PC-3 (cell line): ENCODE measurements at regions not wholly inside any gene's neighbourhood (a gene's known extent, or its start where the extent isn't known, plus 50 kb on each side); places are given as distances from the start of the nearest gene placed in this dataset.

Experiments used
- ATAC-seq: fragments of 200-7000 bp; cut with Tn5 transposase; 2 replicates; pipeline ENCODE4 v1.9.1; 2020; ENCODE audit warnings: mild to moderate bottlenecking, moderate library complexity
- BruUV-seq: library from RNA; stranded (reverse); fragments of 400-500 nt; replicated peaks from 2 replicates; lab custom pipeline; 2021; lab: Mats Ljungman, UMichigan
- CTCF ChIA-PET: fragments of 300-600 bp; sonication (Branson Sonifier 250); formaldehyde crosslinking; loops from one replicate; lab custom pipeline; 2022; ENCODE audit warnings: antibody characterized with exemption; lab: Charles Lee
- POLR2A ChIA-PET: fragments of 300-600 bp; sonication (Branson Sonifier 250); formaldehyde crosslinking; loops from one replicate; lab custom pipeline; 2022; ENCODE audit warnings: antibody characterized with exemption; ENCODE audit not compliant: unreplicated experiment; lab: Charles Lee
- DNase-seq: peaks from one replicate; pipeline ENCODE4 v3.0.0-alpha.2; 2015
- H2AFZ ChIP-seq: fragments of 300-600 bp; sonication (generic); 2 replicates; pipeline ENCODE4 v1.6.0; 2016; ENCODE audit warnings: antibody characterized with exemption, low read length
- H3F3A ChIP-seq: fragments of 300-600 bp; sonication (generic); one replicate; pipeline ENCODE4 v1.6.0; 2017; ENCODE audit warnings: antibody characterized with exemption, low read length, control low read depth, mild to moderate bottlenecking; ENCODE audit not compliant: unreplicated experiment
- H3K27ac ChIP-seq: fragments of 300-600 bp; sonication (generic); 2 replicates; pipeline ENCODE4 v1.5.1; 2016; ENCODE audit warnings: mild to moderate bottlenecking, low read length
- H3K27me3 ChIP-seq: fragments of 300-600 bp; sonication (generic); 2 replicates; pipeline ENCODE4 v1.6.1; 2016; ENCODE audit warnings: low read length, mixed read lengths
- H3K36me3 ChIP-seq: fragments of 300-600 bp; sonication (generic); 2 replicates; pipeline ENCODE4 v1.6.1; 2016; ENCODE audit warnings: low read depth, mixed run types, low read length, mixed read lengths
- H3K4me1 ChIP-seq: fragments of 300-600 bp; sonication (generic); 2 replicates; pipeline ENCODE4 v1.5.1; 2016; ENCODE audit warnings: low read length; ENCODE audit not compliant: insufficient read depth
- H3K4me2 ChIP-seq: fragments of 300-600 bp; sonication (generic); 2 replicates; pipeline ENCODE4 v1.6.0; 2016; ENCODE audit warnings: low read length
- H3K4me3 ChIP-seq: fragments of 300-600 bp; sonication (generic); 2 replicates; pipeline ENCODE4 v1.5.1; 2016; ENCODE audit warnings: mild to moderate bottlenecking, low read length, mixed read lengths
- H3K79me2 ChIP-seq: fragments of 300-600 bp; sonication (generic); 2 replicates; pipeline ENCODE4 v1.6.1; 2017; ENCODE audit warnings: low read length, mixed read lengths
- H3K9ac ChIP-seq: fragments of 300-600 bp; sonication (generic); 2 replicates; pipeline ENCODE4 v1.6.0; 2016; ENCODE audit warnings: mild to moderate bottlenecking, low read length
- H3K9me2 ChIP-seq: fragments of 300-600 bp; sonication (generic); replicated peaks from 2 replicates; pipeline ENCODE4 v1.6.1; 2016; ENCODE audit warnings: mixed run types, low read length, mixed read lengths
- H3K9me3 ChIP-seq: fragments of 300-600 bp; sonication (generic); 2 replicates; pipeline ENCODE4 v1.6.1; 2016; ENCODE audit warnings: low read length, mixed read lengths
- H4K20me1 ChIP-seq: fragments of 300-600 bp; sonication (generic); 2 replicates; pipeline ENCODE4 v1.6.1; 2016; ENCODE audit warnings: low read length, mixed read lengths
- EZH2 ChIP-seq: fragments of 300-600 bp; sonication (generic); IDR thresholded peaks from one replicate; pipeline ENCODE4 v1.6.1; 2017; ENCODE audit warnings: antibody characterized with exemption, mild to moderate bottlenecking, low read length; ENCODE audit not compliant: unreplicated experiment
- EZH2phosphoT487 ChIP-seq: fragments of 300-600 bp; sonication (generic); IDR thresholded peaks from 2 replicates; pipeline ENCODE4 v1.6.1; 2018; ENCODE audit warnings: mild to moderate bottlenecking, antibody characterized with exemption, low read length, borderline replicate concordance
- intact Hi-C: fragments of 100-400 bp; cut with micrococcal nuclease; formaldehyde crosslinking; loops from 2 replicates; pipeline ENCODE4 v1.9.0; 2023
- TF ChIP-seq, protein P1 (sequence below): fragments of 300-600 bp; sonication (generic); conservative IDR thresholded peaks from 2 replicates; pipeline ENCODE4 v1.5.1; 2017; ENCODE audit warnings: antibody characterized with exemption, low read depth, mild to moderate bottlenecking, low read length

DNA sequence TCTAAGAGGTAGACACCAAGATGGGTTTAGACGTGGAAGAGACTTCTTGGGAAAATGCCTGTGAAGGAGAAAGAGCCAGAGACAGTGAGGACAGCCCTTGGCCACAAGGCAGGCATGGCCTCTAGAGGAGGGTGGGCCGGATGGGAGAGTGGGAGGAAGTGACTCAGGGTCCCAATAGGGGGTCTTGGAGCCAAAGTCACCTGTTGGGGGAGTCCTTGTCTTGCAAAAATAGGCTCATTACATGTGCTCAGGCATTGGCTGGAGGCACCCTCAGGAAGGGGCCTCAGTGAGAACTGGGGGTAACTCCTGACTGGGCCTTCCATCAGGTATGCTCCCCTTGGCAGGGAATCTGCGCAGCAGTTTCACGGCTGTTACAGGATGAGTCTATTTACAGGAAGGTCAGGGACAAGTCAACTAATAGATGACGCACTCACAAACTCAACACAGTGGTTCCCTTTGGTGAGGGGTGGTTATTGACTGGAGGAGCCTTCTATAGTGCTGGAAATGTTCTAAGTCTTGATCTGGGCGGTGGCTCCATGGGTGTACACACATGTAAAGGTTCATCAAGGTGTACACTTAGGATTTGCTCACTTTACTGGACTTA lies 259.6 kb downstream of the XXYLT1 start:
- H3K27ac ChIP-seq, result no peak overlapping the region
- POLR2A ChIA-PET, result no interaction called here
- CTCF ChIA-PET, result no interaction called here

DNA sequence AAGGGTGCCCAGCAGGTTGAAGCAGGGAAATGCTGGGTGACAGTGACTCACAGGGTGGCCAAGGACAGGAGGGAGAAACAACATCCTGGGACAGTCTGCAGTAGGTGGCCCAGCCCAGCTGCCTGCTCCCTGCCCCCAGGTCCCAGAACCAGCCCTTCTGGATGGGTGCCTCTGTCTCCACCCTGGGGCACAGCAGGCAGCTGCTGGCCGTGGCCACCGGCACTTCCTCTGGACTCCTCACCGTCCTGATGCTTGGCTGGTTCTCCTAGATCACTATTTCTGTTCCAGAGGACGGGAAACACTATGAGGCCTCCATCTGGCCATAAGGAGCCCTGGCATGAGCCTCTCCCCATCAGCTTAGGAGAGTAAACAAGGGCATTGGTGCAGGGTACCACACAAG lies 258.9 kb downstream of the XXYLT1 start:
- DNase-seq, result no peak
- H3F3A ChIP-seq, result no peaks in the 10 kb centered on the region
- H3K27ac ChIP-seq, result no peak overlapping the region
- intact Hi-C loops, result no loop called here
- ChIA-PET CTCF (no interaction called here), POLR2A (no interaction called here)
- H3K9me2 ChIP-seq, result no peaks in the 10 kb centered on the region
- no TSS peak for BruUV-seq
- no peak overlapping the region for H3K4me2 ChIP-seq
- no peak overlapping the region for H2AFZ ChIP-seq
- H3K4me1 ChIP-seq, result no peaks in the 10 kb centered on the region
- H3K36me3 ChIP-seq, result no peaks in the 10 kb centered on the region
- H3K79me2 ChIP-seq, result no peaks in the 10 kb centered on the region
- no peaks in the 10 kb centered on the region for H3K9me3 ChIP-seq
- TF ChIP-seq EZH2, result no peak
- TF ChIP-seq, protein P1, sequence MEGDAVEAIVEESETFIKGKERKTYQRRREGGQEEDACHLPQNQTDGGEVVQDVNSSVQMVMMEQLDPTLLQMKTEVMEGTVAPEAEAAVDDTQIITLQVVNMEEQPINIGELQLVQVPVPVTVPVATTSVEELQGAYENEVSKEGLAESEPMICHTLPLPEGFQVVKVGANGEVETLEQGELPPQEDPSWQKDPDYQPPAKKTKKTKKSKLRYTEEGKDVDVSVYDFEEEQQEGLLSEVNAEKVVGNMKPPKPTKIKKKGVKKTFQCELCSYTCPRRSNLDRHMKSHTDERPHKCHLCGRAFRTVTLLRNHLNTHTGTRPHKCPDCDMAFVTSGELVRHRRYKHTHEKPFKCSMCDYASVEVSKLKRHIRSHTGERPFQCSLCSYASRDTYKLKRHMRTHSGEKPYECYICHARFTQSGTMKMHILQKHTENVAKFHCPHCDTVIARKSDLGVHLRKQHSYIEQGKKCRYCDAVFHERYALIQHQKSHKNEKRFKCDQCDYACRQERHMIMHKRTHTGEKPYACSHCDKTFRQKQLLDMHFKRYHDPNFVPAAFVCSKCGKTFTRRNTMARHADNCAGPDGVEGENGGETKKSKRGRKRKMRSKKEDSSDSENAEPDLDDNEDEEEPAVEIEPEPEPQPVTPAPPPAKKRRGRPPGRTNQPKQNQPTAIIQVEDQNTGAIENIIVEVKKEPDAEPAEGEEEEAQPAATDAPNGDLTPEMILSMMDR, result no peak
- no peak for TF ChIP-seq EZH2phosphoT487
- ATAC-seq, result peak; percentile 20; the same call in 1 of the 2 replicates
- H3K27me3 ChIP-seq, result no peaks in the 10 kb centered on the region
- no peak overlapping the region for H3K4me3 ChIP-seq
- no peak overlapping the region for H3K9ac ChIP-seq
- no peaks in the 10 kb centered on the region for H4K20me1 ChIP-seq

More for the DNA sequence above, 259.6 kb downstream of the XXYLT1 start:
- Histone ChIP-seq H3F3A (no peaks in the 10 kb centered on the region), H3K27me3 (no peaks in the 10 kb centered on the region), H3K4me3 (no peak overlapping the region), H3K79me2 (no peaks in the 10 kb centered on the region), H3K4me2 (no peak overlapping the region), H4K20me1 (no peaks in the 10 kb centered on the region), H3K9me2 (no peaks in the 10 kb centered on the region), H3K9me3 (no peaks in the 10 kb centered on the region), H3K4me1 (no peaks in the 10 kb centered on the region), H3K36me3 (no peaks in the 10 kb centered on the region), H2AFZ (no peak overlapping the region), H3K9ac (no peak overlapping the region)
- BruUV-seq, result no TSS peak
- intact Hi-C loops, result no loop called here
- ATAC-seq (no peak), DNase-seq (no peak)
- TF ChIP-seq EZH2phosphoT487 (no peak), EZH2 (no peak)
- TF ChIP-seq, protein P1, result no peak

DNA sequence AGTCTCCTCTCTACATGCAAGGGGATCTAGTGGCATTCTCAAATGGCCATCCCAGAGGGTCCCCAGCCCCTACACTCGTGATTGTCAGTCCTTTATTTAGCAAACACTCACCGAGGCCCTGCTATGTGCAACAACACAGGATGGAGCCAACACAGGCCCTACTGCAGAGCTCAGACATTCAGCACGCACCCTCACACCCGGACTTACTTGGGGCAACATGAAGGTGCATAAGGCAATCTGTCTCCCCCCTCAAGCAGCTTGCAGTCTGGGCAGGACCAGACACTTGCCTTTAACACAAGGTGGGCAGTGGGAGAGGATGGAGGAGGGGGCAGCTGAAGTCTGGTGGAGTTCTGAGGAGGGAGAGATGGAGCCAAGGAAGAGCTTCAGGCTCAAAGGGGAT lies 258.4 kb downstream of the XXYLT1 start:
- no peak for DNase-seq
- no peaks in the 10 kb centered on the region for H3K9me2 ChIP-seq
- H3K4me3 ChIP-seq, result no peak overlapping the region
- no peaks in the 10 kb centered on the region for H3K36me3 ChIP-seq
- intact Hi-C loops, result no loop called here
- H3K79me2 ChIP-seq, result no peaks in the 10 kb centered on the region
- CTCF ChIA-PET, result no interaction called here
- H3F3A ChIP-seq, result no peaks in the 10 kb centered on the region
- no peak overlapping the region for H3K27ac ChIP-seq
- POLR2A ChIA-PET, result no interaction called here
- H3K27me3 ChIP-seq, result no peaks in the 10 kb centered on the region
- H3K9ac ChIP-seq, result no peak overlapping the region
- H3K9me3 ChIP-seq, result no peaks in the 10 kb centered on the region
- no peaks in the 10 kb centered on the region for H3K4me1 ChIP-seq
- no peak overlapping the region for H3K4me2 ChIP-seq
- ATAC-seq, result no peak
- H4K20me1 ChIP-seq, result no peaks in the 10 kb centered on the region
- no peak overlapping the region for H2AFZ ChIP-seq
- no TSS peak for BruUV-seq
- TF ChIP-seq, protein P1, result no peak
- TF ChIP-seq EZH2phosphoT487, result no peak
- TF ChIP-seq EZH2, result no peak
